ENCODE measurements at regions not wholly inside any gene's neighbourhood (a gene's known extent, or its start where the extent isn't known, plus 50 kb on each side); places are given as distances from the start of the nearest gene placed in this dataset.

- Histone ChIP-seq H3K4me3 (ENCODE audit: insufficient read length, low read depth) (no peak overlapping the region), H3K27me3 (ENCODE audit: insufficient read depth, insufficient read length) (no peaks in the 10 kb centered on the region), H3K9me3 (ENCODE audit: insufficient read depth, low read length) (no peaks in the 10 kb centered on the region), H3K4me1 (ENCODE audit: insufficient read depth, insufficient read length) (peaks cover 51% of the 10 kb centered on the region), H3K9ac (ENCODE audit: insufficient read length, low read depth) (peak overlapping the region; percentile 44), H3K36me3 (ENCODE audit: insufficient read depth, insufficient read length, low read length) (no peaks in the 10 kb centered on the region)
- DNase-seq (ENCODE audit: low read depth, low spot score) = no peak
- TF ChIP-seq YY1 (IDR thresholded peaks at IDR 0.05; ENCODE audit: insufficient read depth, insufficient read length) = no peak
These were observed 57.3 kb upstream of the SSBP3 start for GRCh38 chr1:54463259-54464030.

- Histone ChIP-seq H3K4me1 (ENCODE audit: insufficient read depth, insufficient read length) (peaks cover 54% of the 10 kb centered on the region), H3K4me3 (ENCODE audit: insufficient read length, low read depth) (no peak overlapping the region), H3K27me3 (ENCODE audit: insufficient read depth, insufficient read length) (no peaks in the 10 kb centered on the region), H3K36me3 (ENCODE audit: insufficient read depth, insufficient read length, low read length) (no peaks in the 10 kb centered on the region), H3K9ac (ENCODE audit: insufficient read length, low read depth) (peak overlapping the region; percentile 58), H3K9me3 (ENCODE audit: insufficient read depth, low read length) (no peaks in the 10 kb centered on the region)
- TF ChIP-seq ZNF274 (IDR thresholded peaks at IDR 0.05; ENCODE audit: low read depth, low read length) = no peak
- no peak for TF ChIP-seq YY1 (IDR thresholded peaks at IDR 0.05; ENCODE audit: insufficient read depth, insufficient read length)
- no peak for TF ChIP-seq SUZ12 (IDR thresholded peaks at IDR 0.05; ENCODE audit: extremely low read depth, insufficient read depth, insufficient read length)
- no peak for DNase-seq (ENCODE audit: low read depth, low spot score)
These were observed 56.5 kb upstream of the SSBP3 start for GRCh38 chr1:54462597-54463258.

- peak overlapping the region; percentile 43 for H3K9ac ChIP-seq (ENCODE audit: insufficient read length, low read depth)
- no peak overlapping the region for H3K4me3 ChIP-seq (ENCODE audit: insufficient read length, low read depth)
- H3K4me1 ChIP-seq (ENCODE audit: insufficient read depth, insufficient read length) = peaks cover 57% of the 10 kb centered on the region
- H3K36me3 ChIP-seq (ENCODE audit: insufficient read depth, insufficient read length, low read length) = no peaks in the 10 kb centered on the region
- no peak for TF ChIP-seq YY1 (IDR thresholded peaks at IDR 0.05; ENCODE audit: insufficient read depth, insufficient read length)
- TF ChIP-seq ZNF274 (IDR thresholded peaks at IDR 0.05; ENCODE audit: low read depth, low read length) = no peak
- no peak for TF ChIP-seq SUZ12 (IDR thresholded peaks at IDR 0.05; ENCODE audit: extremely low read depth, insufficient read depth, insufficient read length)
- DNase-seq (ENCODE audit: low read depth, low spot score) = no peak
- no peaks in the 10 kb centered on the region for H3K9me3 ChIP-seq (ENCODE audit: insufficient read depth, low read length)
- no peaks in the 10 kb centered on the region for H3K27me3 ChIP-seq (ENCODE audit: insufficient read depth, insufficient read length)
These were observed 55.8 kb upstream of the SSBP3 start for GRCh38 chr1:54461731-54462596.

- Histone ChIP-seq H3K4me1 (ENCODE audit: insufficient read depth, insufficient read length) (peaks cover 62% of the 10 kb centered on the region), H3K36me3 (ENCODE audit: insufficient read depth, insufficient read length, low read length) (no peaks in the 10 kb centered on the region), H3K4me3 (ENCODE audit: insufficient read length, low read depth) (no peak overlapping the region), H3K9me3 (ENCODE audit: insufficient read depth, low read length) (no peaks in the 10 kb centered on the region), H3K27me3 (ENCODE audit: insufficient read depth, insufficient read length) (no peaks in the 10 kb centered on the region), H3K9ac (ENCODE audit: insufficient read length, low read depth) (no peak overlapping the region)
- no peak for DNase-seq (ENCODE audit: low read depth, low spot score)
- peak; percentile 49 for TF ChIP-seq YY1 (IDR thresholded peaks at IDR 0.05; ENCODE audit: insufficient read depth, insufficient read length)
- no peak for TF ChIP-seq ZNF274 (IDR thresholded peaks at IDR 0.05; ENCODE audit: low read depth, low read length)
- TF ChIP-seq SUZ12 (IDR thresholded peaks at IDR 0.05; ENCODE audit: extremely low read depth, insufficient read depth, insufficient read length) = no peak
These were observed 54.7 kb upstream of the SSBP3 start for GRCh38 chr1:54460861-54461387.

GRCh38 chr1:54460351-54460750 lies 54.2 kb upstream of the SSBP3 start:
- Histone ChIP-seq H3K9me3 (ENCODE audit: insufficient read depth, low read length) (no peaks in the 10 kb centered on the region), H3K4me3 (ENCODE audit: insufficient read length, low read depth) (no peak overlapping the region), H3K4me1 (ENCODE audit: insufficient read depth, insufficient read length) (peaks cover 58% of the 10 kb centered on the region), H3K9ac (ENCODE audit: insufficient read length, low read depth) (peak overlapping the region; percentile 52), H3K27me3 (ENCODE audit: insufficient read depth, insufficient read length) (no peaks in the 10 kb centered on the region), H3K36me3 (ENCODE audit: insufficient read depth, insufficient read length, low read length) (no peaks in the 10 kb centered on the region)
- DNase-seq (ENCODE audit: low read depth, low spot score) = no peak
- no peak for TF ChIP-seq ZNF274 (IDR thresholded peaks at IDR 0.05; ENCODE audit: low read depth, low read length)
- no peak for TF ChIP-seq YY1 (IDR thresholded peaks at IDR 0.05; ENCODE audit: insufficient read depth, insufficient read length)
- TF ChIP-seq SUZ12 (IDR thresholded peaks at IDR 0.05; ENCODE audit: extremely low read depth, insufficient read depth, insufficient read length) = no peak

GRCh38 chr1:54459726-54460191 lies 53.6 kb upstream of the SSBP3 start:
- Histone ChIP-seq H3K9me3 (ENCODE audit: insufficient read depth, low read length) (no peaks in the 10 kb centered on the region), H3K4me3 (ENCODE audit: insufficient read length, low read depth) (no peak overlapping the region), H3K36me3 (ENCODE audit: insufficient read depth, insufficient read length, low read length) (no peaks in the 10 kb centered on the region), H3K4me1 (ENCODE audit: insufficient read depth, insufficient read length) (peaks cover 53% of the 10 kb centered on the region), H3K27me3 (ENCODE audit: insufficient read depth, insufficient read length) (no peaks in the 10 kb centered on the region), H3K9ac (ENCODE audit: insufficient read length, low read depth) (peak overlapping the region; percentile 52)
- no peak for DNase-seq (ENCODE audit: low read depth, low spot score)
- TF ChIP-seq SUZ12 (IDR thresholded peaks at IDR 0.05; ENCODE audit: extremely low read depth, insufficient read depth, insufficient read length) = no peak

GRCh38 chr1:54459140-54459539 lies 52.9 kb upstream of the SSBP3 start:
- no peaks in the 10 kb centered on the region for H3K27me3 ChIP-seq (ENCODE audit: insufficient read depth, insufficient read length)
- H3K4me3 ChIP-seq (ENCODE audit: insufficient read length, low read depth) = no peak overlapping the region
- H3K36me3 ChIP-seq (ENCODE audit: insufficient read depth, insufficient read length, low read length) = no peaks in the 10 kb centered on the region
- no peaks in the 10 kb centered on the region for H3K9me3 ChIP-seq (ENCODE audit: insufficient read depth, low read length)
- TF ChIP-seq YY1 (IDR thresholded peaks at IDR 0.05; ENCODE audit: insufficient read depth, insufficient read length) (no peak), ZNF274 (IDR thresholded peaks at IDR 0.05; ENCODE audit: low read depth, low read length) (no peak), SUZ12 (IDR thresholded peaks at IDR 0.05; ENCODE audit: extremely low read depth, insufficient read depth, insufficient read length) (no peak)
- H3K4me1 ChIP-seq (ENCODE audit: insufficient read depth, insufficient read length) = peaks cover 47% of the 10 kb centered on the region
- DNase-seq (ENCODE audit: low read depth, low spot score) = no peak
- H3K9ac ChIP-seq (ENCODE audit: insufficient read length, low read depth) = no peak overlapping the region

All from NT2/D1 (cell line).